22Rv1 (cell line): ENCODE measurements at regions not wholly inside any gene's neighbourhood (a gene's known extent, or its start where the extent isn't known, plus 50 kb on each side); places are given as distances from the start of the nearest gene placed in this dataset.

Experiments
- CTCF ChIP-seq: fragments of 450-650 bp; IDR thresholded peaks from 2 replicates; pipeline ENCODE4 v1.5.1; 2017; ENCODE audit warnings: mild to moderate bottlenecking
- ZFX ChIP-seq: fragments of 450-650 bp; IDR thresholded peaks from 2 replicates; pipeline ENCODE4 v1.6.1; 2017; ENCODE audit warnings: antibody characterized with exemption, borderline replicate concordance

- no peak for TF ChIP-seq CTCF
- TF ChIP-seq ZFX, result no peak
Observed at GRCh38 chr13:33497146-33497845, 211.7 kb upstream of the STARD13 start.
